Sigmoid colon (tissue), 6 donors: ENCODE measurements at regions not wholly inside any gene's neighbourhood (a gene's known extent, or its start where the extent isn't known, plus 50 kb on each side); places are given as distances from the start of the nearest gene placed in this dataset.

Source experiments
- DNase-seq: peaks from one replicate; pipeline ENCODE4 v3.0.0-alpha.2; 2019
- H3K27ac ChIP-seq, 4 donors: fragments of 200-600 bp; sonication (generic); one replicate each; pipeline ENCODE4 v1.5.1; 2016 to 2019; ENCODE audit warnings: mild to moderate bottlenecking in 1 of 4
- H3K27me3 ChIP-seq, 3 donors: fragments of 200-600 bp; sonication (generic); one replicate each; pipeline ENCODE4 v1.5.1; 2019; ENCODE audit warnings: mild to moderate bottlenecking in 1 of 3
- H3K36me3 ChIP-seq, 4 donors: fragments of 200-600 bp; sonication (generic); one replicate each; pipeline ENCODE4 v1.5.1; 2016 to 2019
- H3K4me1 ChIP-seq, 4 donors: fragments of 200-600 bp; sonication (generic); one replicate each; pipeline ENCODE4 v1.5.1; 2017 to 2019
- H3K4me3 ChIP-seq, 4 donors: fragments of 200-600 bp; sonication (generic); one replicate each; pipeline ENCODE4 v1.5.1; 2017 to 2019; ENCODE audit warnings: mild to moderate bottlenecking in 2 of 4, moderate library complexity in 1 of 4
- H3K9me3 ChIP-seq, 4 donors: fragments of 200-600 bp in 3 of 4; sonication (generic) in 3 of 4; one replicate each; pipeline versions ENCODE4 v1.5.1 to v1.6.1; 2013 to 2019
- EP300 ChIP-seq, 4 donors: sonication (generic); formaldehyde crosslinking; IDR thresholded peaks; one replicate each; pipeline ENCODE4 v1.6.1; 2017; ENCODE audit warnings: antibody characterized with exemption in 4 of 4
- POLR2A ChIP-seq, 2 donors: fragments of 450-650 bp; IDR thresholded peaks; one replicate each; pipeline ENCODE4 v1.6.1; 2016; ENCODE audit warnings: antibody characterized with exemption in 2 of 2, mild to moderate bottlenecking in 2 of 2, moderate library complexity in 2 of 2
- POLR2AphosphoS5 ChIP-seq, 4 donors: sonication (generic); formaldehyde crosslinking; IDR thresholded peaks; one replicate each; pipeline ENCODE4 v1.6.1; 2017; ENCODE audit warnings: antibody characterized with exemption in 4 of 4
- WGBS, 2 donors: extraction: QIAGEN DNeasy Blood & Tissue Kit; methylation state at CpG; one replicate each; pipeline ENCODE4 v1.1.7; 2013; 5-methylcytosine and 5-hydroxymethylcytosine counted together
- intact Hi-C: fragments of 100-400 bp; cut with DNase I; formaldehyde crosslinking; loops from one replicate; pipeline ENCODE4 v1.15.1; 2023
- TF ChIP-seq, protein P1 (sequence below), 4 experiments: fragments of 450-650 bp in 3 of 4; fragments of 200-600 bp in 1 of 4; IDR thresholded peaks; one replicate each; pipeline ENCODE4 v1.5.1; 2016 to 2019; ENCODE audit warnings: antibody characterized with exemption in 4 of 4, mild to moderate bottlenecking in 3 of 4, moderate library complexity in 2 of 4
- donor health status: healthy with polysubstance abuse.
- donor health status: healthy.

DNA sequence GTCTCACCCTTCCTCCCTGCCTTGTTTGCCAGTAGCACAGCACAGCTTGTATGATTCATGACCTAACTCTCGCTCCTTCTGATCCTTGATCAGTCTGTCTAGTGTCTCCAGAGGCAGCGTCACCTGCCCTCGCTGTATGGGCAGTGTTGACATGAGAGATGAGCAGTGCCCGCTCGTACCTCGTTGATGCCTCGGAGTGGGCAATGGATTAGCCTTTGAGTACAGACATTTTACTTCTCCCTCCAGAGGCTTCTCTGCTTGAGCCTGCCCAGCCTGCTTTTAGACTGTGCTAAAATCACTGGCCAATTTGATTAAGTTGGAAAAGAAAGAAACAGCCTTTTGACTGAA is 569.0 kb downstream of the NTRK3 start:
- H3K4me3 ChIP-seq, result no peak overlapping the region
- H3K27me3 ChIP-seq, result no peaks in the 10 kb centered on the region
- DNase-seq, result no peak
- intact Hi-C loops, result no loop called here
- no peaks in the 10 kb centered on the region for H3K36me3 ChIP-seq
- H3K27ac ChIP-seq, result no peak overlapping the region
- H3K4me1 ChIP-seq, result no peaks in the 10 kb centered on the region
- no peak for TF ChIP-seq POLR2A (IDR thresholded peaks at IDR 0.05)
- TF ChIP-seq POLR2AphosphoS5 (IDR thresholded peaks at IDR 0.05), result no peak
- no peak for TF ChIP-seq EP300 (IDR thresholded peaks at IDR 0.05)
- TF ChIP-seq, protein P1, sequence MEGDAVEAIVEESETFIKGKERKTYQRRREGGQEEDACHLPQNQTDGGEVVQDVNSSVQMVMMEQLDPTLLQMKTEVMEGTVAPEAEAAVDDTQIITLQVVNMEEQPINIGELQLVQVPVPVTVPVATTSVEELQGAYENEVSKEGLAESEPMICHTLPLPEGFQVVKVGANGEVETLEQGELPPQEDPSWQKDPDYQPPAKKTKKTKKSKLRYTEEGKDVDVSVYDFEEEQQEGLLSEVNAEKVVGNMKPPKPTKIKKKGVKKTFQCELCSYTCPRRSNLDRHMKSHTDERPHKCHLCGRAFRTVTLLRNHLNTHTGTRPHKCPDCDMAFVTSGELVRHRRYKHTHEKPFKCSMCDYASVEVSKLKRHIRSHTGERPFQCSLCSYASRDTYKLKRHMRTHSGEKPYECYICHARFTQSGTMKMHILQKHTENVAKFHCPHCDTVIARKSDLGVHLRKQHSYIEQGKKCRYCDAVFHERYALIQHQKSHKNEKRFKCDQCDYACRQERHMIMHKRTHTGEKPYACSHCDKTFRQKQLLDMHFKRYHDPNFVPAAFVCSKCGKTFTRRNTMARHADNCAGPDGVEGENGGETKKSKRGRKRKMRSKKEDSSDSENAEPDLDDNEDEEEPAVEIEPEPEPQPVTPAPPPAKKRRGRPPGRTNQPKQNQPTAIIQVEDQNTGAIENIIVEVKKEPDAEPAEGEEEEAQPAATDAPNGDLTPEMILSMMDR (IDR thresholded peaks at IDR 0.05), result no peak
- WGBS, 2 donors, result 87 to 89% methylated on average over 7 of the region's 7 CpGs
- no peaks in the 10 kb centered on the region for H3K9me3 ChIP-seq

DNA sequence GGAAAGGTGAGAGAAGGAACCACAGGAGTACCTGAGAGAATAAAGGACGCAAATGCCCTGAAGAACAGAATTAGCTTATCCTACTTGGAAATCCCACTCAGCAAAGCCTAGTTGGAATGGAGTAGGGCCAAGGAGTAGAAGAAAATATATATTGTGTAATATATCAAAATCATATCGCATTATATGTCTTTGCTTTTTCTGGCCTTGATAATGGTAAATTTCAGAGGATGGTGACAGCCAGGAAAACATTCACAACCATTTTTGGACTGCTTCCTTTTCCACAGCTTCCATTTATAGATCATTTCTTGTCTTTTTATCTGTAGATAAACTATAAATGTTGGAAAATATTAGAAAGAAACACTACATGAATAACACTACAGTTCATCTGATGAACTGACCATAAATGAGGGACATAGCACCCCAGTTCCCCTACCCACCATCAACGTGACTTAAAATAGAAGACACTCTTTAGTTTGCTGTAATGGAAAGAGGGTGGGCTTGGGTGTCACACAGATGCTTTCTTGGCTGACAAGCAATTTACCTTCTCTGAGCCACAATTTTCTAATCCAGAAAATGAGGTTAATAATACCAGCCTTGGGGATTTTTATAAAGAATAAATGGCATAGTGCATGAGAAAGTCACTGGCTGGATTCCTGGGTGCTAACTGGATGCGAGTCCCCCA is 569.6 kb downstream of the NTRK3 start:
- DNase-seq, result no peak
- 85 to 90% methylated on average over 4 of the region's 4 CpGs for WGBS, 2 donors
- H3K27me3 ChIP-seq, result no peaks in the 10 kb centered on the region
- no peaks in the 10 kb centered on the region for H3K36me3 ChIP-seq
- H3K9me3 ChIP-seq, result peaks cover 0 to 2% (median 0%) of the 10 kb centered on the region in 4 donors
- TF ChIP-seq POLR2A (IDR thresholded peaks at IDR 0.05), result no peak
- no peak for TF ChIP-seq POLR2AphosphoS5 (IDR thresholded peaks at IDR 0.05)
- TF ChIP-seq, protein P1 (IDR thresholded peaks at IDR 0.05), result no peak
- no peak for TF ChIP-seq EP300 (IDR thresholded peaks at IDR 0.05)
- H3K4me1 ChIP-seq, result no peaks in the 10 kb centered on the region
- no peak overlapping the region for H3K4me3 ChIP-seq
- H3K27ac ChIP-seq, result no peak overlapping the region
- intact Hi-C loops, result no loop called here

DNA sequence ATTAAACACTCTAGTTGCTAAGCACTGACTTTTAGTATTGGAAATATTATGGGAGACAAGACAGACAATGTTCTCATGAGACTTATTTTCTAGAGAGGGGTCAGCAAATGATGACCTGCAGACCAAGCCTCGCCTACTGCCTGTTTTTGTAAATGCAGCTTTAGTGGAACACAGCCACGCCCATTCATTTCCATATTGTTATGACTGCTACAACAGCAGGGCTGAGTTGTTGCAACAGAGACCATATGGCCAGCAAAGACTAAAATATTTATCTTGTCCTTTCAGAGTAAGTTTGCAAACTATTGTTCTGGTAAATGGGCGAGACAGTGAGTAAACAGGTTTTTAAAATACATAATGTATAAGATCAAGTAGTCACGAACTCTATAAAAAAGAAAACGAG is 570.2 kb downstream of the NTRK3 start:
- intact Hi-C loops, result no loop called here
- TF ChIP-seq, protein P1 (IDR thresholded peaks at IDR 0.05), result no peak
- TF ChIP-seq POLR2AphosphoS5 (IDR thresholded peaks at IDR 0.05), result no peak
- H3K36me3 ChIP-seq, result no peaks in the 10 kb centered on the region
- H3K27me3 ChIP-seq, result no peaks in the 10 kb centered on the region
- peaks cover 0 to 3% (median 0%) of the 10 kb centered on the region in 4 donors for H3K9me3 ChIP-seq
- WGBS, 2 donors, result 47 to 69% methylated on average over 5 of the region's 5 CpGs
- no peak overlapping the region for H3K4me3 ChIP-seq
- H3K27ac ChIP-seq, result no peak overlapping the region
- H3K4me1 ChIP-seq, result no peaks in the 10 kb centered on the region
- DNase-seq, result no peak

DNA sequence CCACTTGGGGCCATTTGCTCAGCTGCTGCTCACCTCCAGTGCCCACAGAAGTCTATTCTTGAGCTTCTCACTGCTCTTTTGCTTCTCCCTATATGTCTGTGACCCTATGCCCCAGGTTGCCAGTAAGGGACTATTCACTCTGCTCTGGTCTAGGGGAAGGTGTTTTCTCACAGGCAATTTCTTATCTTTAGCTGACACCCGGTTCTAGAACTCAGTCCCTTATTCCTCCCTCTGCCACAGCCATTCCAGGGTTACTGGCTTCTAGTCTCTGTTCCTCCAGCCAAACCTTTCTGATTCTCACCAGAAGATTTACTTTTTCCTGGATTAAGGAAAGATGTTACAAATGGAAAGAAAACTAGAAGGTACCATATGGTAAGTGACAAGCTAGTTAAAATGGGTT is 574.0 kb downstream of the NTRK3 start:
- no peak for DNase-seq
- Histone ChIP-seq H3K36me3 (no peaks in the 10 kb centered on the region), H3K27ac (no peak overlapping the region), H3K9me3 (peaks cover 0 to 3% (median 0%) of the 10 kb centered on the region in 4 donors), H3K4me1 (peaks cover 0 to 3% (median 0%) of the 10 kb centered on the region in 4 donors), H3K27me3 (no peaks in the 10 kb centered on the region), H3K4me3 (no peak overlapping the region)
- intact Hi-C loops, result no loop called here
- TF ChIP-seq EP300 (IDR thresholded peaks at IDR 0.05) (no peak), POLR2AphosphoS5 (IDR thresholded peaks at IDR 0.05) (no peak), POLR2A (IDR thresholded peaks at IDR 0.05) (no peak)
- TF ChIP-seq, protein P1 (IDR thresholded peaks at IDR 0.05), result no peak
- WGBS, 2 donors, result 62 to 67% methylated on average over 1 of the region's 1 CpG

DNA sequence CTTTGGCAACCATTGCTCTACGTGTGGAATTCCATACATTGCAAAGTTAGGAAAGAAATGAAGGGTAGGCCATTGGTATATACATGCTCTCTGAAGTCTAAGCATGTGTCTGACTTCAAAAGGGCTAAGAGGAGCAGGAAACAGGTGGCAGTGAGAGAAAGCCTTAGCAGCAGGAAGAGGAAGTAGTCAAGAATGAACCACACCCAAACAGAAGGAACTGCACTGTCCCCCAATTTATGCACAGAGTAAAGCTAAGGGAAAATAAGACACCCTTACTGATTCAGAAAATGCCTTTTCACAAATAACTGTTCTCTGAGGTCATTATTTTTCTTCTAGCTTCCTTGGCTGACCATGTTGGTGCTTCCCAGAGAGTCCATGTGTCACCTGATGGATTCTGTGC is 575.4 kb downstream of the NTRK3 start:
- Histone ChIP-seq H3K4me3 (no peak overlapping the region), H3K36me3 (no peaks in the 10 kb centered on the region), H3K27me3 (no peaks in the 10 kb centered on the region), H3K27ac (no peak overlapping the region), H3K4me1 (peaks cover 0 to 3% (median 0%) of the 10 kb centered on the region in 4 donors), H3K9me3 (peaks cover 0 to 3% (median 0%) of the 10 kb centered on the region in 4 donors)
- 80 to 82% methylated on average over 1 of the region's 1 CpG for WGBS, 2 donors
- no peak for DNase-seq
- intact Hi-C loops, result no loop called here
- TF ChIP-seq EP300 (IDR thresholded peaks at IDR 0.05) (no peak), POLR2A (IDR thresholded peaks at IDR 0.05) (no peak), POLR2AphosphoS5 (IDR thresholded peaks at IDR 0.05) (no peak)
- TF ChIP-seq, protein P1 (IDR thresholded peaks at IDR 0.05), result no peak
